ENCODE measurements at regions not wholly inside any gene's neighbourhood (a gene's known extent, or its start where the extent isn't known, plus 50 kb on each side); places are given as distances from the start of the nearest gene placed in this dataset.

DNA sequence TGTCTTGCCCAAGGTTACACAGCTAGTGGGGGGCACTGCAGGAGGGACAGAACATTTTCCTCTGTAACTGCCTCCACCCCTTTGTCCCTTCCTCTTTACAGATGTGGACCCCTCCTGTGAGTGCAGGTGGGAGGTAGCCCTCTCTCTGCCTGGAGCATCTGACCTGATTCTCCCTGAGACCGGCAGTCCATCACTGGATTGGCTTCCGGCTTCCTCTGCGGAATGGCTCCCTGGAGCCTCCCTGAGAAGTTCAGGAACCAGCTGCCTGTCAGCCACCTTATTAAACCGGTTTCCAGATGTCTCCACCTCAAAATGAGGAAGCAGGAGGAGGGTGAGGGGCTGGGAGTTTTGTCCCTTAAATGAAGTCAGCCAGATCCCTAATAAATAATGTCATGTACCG is 67.3 kb upstream of the TNP1 start:
- H3K36me3 ChIP-seq (ENCODE audit: control insufficient read depth in 3 of 3, insufficient read depth in 3 of 3, low read length in 3 of 3): no peaks in the 10 kb centered on the region
- H3K4me1 ChIP-seq (ENCODE audit: control insufficient read depth in 3 of 3, insufficient read depth in 3 of 3, low read length in 3 of 3): no peaks in the 10 kb centered on the region
- H3K27me3 ChIP-seq (ENCODE audit: control insufficient read depth in 3 of 3, insufficient read depth in 3 of 3, low read length in 3 of 3): no peaks in the 10 kb centered on the region
- no peak overlapping the region for H3K27ac ChIP-seq (ENCODE audit: low read depth, low read length)
- H3K9me3 ChIP-seq (ENCODE audit: control insufficient read depth in 3 of 3, low read length in 3 of 3): no peaks in the 10 kb centered on the region
- H3K9ac ChIP-seq (ENCODE audit: low read depth in 1 of 3, low read length in 3 of 3): no peak overlapping the region
- H3K4me3 ChIP-seq (ENCODE audit: low read length in 3 of 3): no peak overlapping the region

DNA sequence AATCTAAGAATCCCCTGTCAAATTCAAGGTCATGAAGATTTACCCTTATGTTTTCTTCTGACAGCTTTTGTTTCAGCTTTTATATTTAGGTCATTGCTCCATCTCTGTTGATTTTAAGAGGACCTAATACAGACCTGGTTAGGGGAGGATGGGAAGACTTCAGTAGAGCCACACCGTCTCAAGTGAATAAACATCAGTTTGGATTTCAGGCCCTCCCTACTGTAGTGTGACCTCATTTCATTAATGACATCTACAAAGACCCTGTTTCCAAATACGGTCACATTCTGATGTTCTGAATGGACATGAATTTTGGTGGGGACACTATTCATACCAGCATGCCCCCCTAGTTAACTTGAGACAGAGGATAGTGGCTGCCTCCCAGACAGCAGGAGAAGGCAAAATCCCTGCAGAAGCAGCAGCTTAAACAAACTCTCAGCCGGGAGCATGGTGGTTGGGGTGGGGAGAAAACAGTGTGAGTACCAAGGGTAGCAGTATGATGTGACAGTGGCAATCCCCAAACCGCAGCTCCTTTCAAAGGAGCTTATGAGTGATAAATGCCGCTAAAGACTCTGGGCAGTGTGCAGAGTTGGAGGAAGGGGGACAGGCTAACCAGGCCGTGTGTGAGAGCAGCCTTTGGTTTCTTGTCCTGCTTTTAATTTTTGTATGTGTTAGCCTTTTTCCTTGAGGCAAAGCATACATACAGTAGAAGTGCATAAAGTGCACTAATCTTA is 65.9 kb upstream of the TNP1 start:
- Histone ChIP-seq H3K4me1 (ENCODE audit: control insufficient read depth in 3 of 3, insufficient read depth in 3 of 3, low read length in 3 of 3) (no peaks in the 10 kb centered on the region), H3K36me3 (ENCODE audit: control insufficient read depth in 3 of 3, insufficient read depth in 3 of 3, low read length in 3 of 3) (no peaks in the 10 kb centered on the region), H3K4me3 (ENCODE audit: low read length in 3 of 3) (no peak overlapping the region), H3K9me3 (ENCODE audit: control insufficient read depth in 3 of 3, low read length in 3 of 3) (no peaks in the 10 kb centered on the region), H3K27me3 (ENCODE audit: control insufficient read depth in 3 of 3, insufficient read depth in 3 of 3, low read length in 3 of 3) (no peaks in the 10 kb centered on the region), H3K27ac (ENCODE audit: low read depth, low read length) (no peak overlapping the region), H3K9ac (ENCODE audit: low read depth in 1 of 3, low read length in 3 of 3) (no peak overlapping the region)

DNA sequence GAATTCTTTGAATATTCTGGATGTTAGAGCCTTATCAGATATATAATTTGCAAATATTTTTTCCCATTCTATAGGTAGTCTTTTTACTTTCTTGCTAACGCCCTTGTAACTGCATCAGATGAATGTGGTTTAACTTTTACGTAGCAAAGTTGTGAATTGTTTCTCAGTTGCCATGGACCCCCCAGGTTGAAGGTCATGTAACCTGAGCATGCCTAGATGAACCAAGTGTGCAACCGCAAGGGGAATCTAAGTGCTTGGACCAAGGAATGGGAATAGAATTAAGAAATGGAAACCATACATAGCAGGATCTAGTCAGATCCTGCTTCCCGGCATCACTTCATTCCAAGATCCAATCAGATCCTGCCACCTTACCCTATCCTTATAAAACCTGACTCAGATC is 65.1 kb upstream of the TNP1 start:
- Histone ChIP-seq H3K9ac (ENCODE audit: low read depth in 1 of 3, low read length in 3 of 3) (no peak overlapping the region), H3K27me3 (ENCODE audit: control insufficient read depth in 3 of 3, insufficient read depth in 3 of 3, low read length in 3 of 3) (no peaks in the 10 kb centered on the region), H3K4me3 (ENCODE audit: low read length in 3 of 3) (no peak overlapping the region), H3K27ac (ENCODE audit: low read depth, low read length) (no peak overlapping the region), H3K36me3 (ENCODE audit: control insufficient read depth in 3 of 3, insufficient read depth in 3 of 3, low read length in 3 of 3) (no peaks in the 10 kb centered on the region), H3K9me3 (ENCODE audit: control insufficient read depth in 3 of 3, low read length in 3 of 3) (no peaks in the 10 kb centered on the region), H3K4me1 (ENCODE audit: control insufficient read depth in 3 of 3, insufficient read depth in 3 of 3, low read length in 3 of 3) (no peaks in the 10 kb centered on the region)

DNA sequence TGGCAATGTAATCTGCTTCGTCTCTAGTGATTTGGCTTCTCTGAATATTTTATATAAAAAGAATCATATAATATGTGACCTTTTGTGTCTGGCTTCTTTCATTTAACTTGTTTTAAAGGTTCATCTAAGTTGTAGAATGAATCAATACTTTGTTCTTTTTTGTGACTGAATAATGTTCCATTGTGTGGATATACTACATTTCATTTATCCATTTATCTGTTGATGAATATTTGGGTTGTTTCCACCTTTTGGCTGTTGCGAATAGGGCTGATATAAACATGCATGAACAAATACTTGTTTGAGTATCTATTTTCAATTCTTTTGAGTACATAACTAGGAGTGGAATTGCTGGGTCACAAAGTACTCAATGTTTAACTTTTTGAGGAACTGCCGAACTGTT is 63.8 kb upstream of the TNP1 start:
- H3K9me3 ChIP-seq (ENCODE audit: control insufficient read depth in 3 of 3, low read length in 3 of 3): no peaks in the 10 kb centered on the region
- no peak overlapping the region for H3K27ac ChIP-seq (ENCODE audit: low read depth, low read length)
- H3K9ac ChIP-seq (ENCODE audit: low read depth in 1 of 3, low read length in 3 of 3): no peak overlapping the region
- H3K36me3 ChIP-seq (ENCODE audit: control insufficient read depth in 3 of 3, insufficient read depth in 3 of 3, low read length in 3 of 3): no peaks in the 10 kb centered on the region
- H3K4me3 ChIP-seq (ENCODE audit: low read length in 3 of 3): no peak overlapping the region
- H3K4me1 ChIP-seq (ENCODE audit: control insufficient read depth in 3 of 3, insufficient read depth in 3 of 3, low read length in 3 of 3): peaks cover 0 to 3% (median 0%) of the 10 kb centered on the region in 3 donors
- no peaks in the 10 kb centered on the region for H3K27me3 ChIP-seq (ENCODE audit: control insufficient read depth in 3 of 3, insufficient read depth in 3 of 3, low read length in 3 of 3)

DNA sequence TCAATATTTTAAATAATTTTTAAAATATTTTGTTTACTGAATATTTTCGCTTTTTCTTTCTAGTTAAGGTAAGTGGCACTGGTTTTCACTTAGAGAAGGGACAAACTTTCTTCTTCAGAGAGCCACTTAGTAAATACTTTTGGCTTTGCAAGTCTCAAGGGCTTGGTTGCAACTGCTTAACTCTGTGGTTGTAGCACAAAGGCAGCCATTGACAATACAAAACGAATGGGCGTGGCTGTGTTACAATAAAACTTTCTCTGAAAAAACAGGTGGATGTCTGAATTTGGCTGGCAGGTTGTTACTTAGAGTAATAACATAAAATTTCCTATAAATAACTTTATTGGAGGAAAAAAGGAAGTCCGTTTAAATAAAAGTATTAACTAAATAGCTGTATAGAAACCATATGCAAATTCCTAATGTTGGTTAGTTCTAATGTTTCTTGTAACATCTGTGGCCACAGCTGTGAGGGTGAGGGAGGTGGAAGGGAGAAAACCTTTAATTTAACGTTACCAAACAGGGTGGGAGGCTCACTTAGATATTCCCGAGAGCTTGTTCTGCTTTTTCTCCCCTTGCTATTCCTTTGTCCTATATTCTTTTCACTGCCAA is 62.4 kb upstream of the TNP1 start:
- Histone ChIP-seq H3K4me1 (ENCODE audit: control insufficient read depth in 3 of 3, insufficient read depth in 3 of 3, low read length in 3 of 3) (peaks cover 6 to 12% (median 8%) of the 10 kb centered on the region in 3 donors), H3K27ac (ENCODE audit: low read depth, low read length) (no peak overlapping the region), H3K36me3 (ENCODE audit: control insufficient read depth in 3 of 3, insufficient read depth in 3 of 3, low read length in 3 of 3) (no peaks in the 10 kb centered on the region), H3K9me3 (ENCODE audit: control insufficient read depth in 3 of 3, low read length in 3 of 3) (no peaks in the 10 kb centered on the region), H3K9ac (ENCODE audit: low read depth in 1 of 3, low read length in 3 of 3) (no peak overlapping the region), H3K27me3 (ENCODE audit: control insufficient read depth in 3 of 3, insufficient read depth in 3 of 3, low read length in 3 of 3) (no peaks in the 10 kb centered on the region), H3K4me3 (ENCODE audit: low read length in 3 of 3) (no peak overlapping the region)

DNA sequence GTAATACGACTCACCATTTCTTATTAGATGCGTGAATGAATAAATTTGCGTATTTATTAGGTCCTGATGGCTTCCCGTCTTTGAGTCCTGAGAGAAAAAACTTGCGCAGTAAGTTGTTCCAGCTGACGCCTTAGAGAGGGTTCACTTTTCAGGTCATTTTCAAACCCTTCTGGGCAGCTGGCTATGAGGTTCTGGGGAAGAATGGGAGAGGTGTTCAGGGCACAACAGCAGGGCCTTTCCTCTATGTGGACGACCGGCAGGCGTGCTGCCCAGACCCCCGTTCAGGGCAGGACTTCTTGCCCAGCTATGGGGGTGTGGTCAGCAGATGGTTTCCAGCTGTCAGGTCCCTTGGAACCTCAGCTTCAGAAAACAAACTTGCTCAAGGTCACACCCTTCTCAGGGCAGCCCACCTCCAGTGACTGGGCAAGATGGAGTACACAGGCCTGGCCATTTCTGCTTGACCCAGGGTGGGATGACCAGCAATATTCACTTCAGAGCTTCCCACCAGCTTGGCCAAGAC is 61.1 kb upstream of the TNP1 start:
- no peaks in the 10 kb centered on the region for H3K9me3 ChIP-seq (ENCODE audit: control insufficient read depth in 3 of 3, low read length in 3 of 3)
- H3K36me3 ChIP-seq (ENCODE audit: control insufficient read depth in 3 of 3, insufficient read depth in 3 of 3, low read length in 3 of 3): no peaks in the 10 kb centered on the region
- no peak overlapping the region for H3K27ac ChIP-seq (ENCODE audit: low read depth, low read length)

DNA sequence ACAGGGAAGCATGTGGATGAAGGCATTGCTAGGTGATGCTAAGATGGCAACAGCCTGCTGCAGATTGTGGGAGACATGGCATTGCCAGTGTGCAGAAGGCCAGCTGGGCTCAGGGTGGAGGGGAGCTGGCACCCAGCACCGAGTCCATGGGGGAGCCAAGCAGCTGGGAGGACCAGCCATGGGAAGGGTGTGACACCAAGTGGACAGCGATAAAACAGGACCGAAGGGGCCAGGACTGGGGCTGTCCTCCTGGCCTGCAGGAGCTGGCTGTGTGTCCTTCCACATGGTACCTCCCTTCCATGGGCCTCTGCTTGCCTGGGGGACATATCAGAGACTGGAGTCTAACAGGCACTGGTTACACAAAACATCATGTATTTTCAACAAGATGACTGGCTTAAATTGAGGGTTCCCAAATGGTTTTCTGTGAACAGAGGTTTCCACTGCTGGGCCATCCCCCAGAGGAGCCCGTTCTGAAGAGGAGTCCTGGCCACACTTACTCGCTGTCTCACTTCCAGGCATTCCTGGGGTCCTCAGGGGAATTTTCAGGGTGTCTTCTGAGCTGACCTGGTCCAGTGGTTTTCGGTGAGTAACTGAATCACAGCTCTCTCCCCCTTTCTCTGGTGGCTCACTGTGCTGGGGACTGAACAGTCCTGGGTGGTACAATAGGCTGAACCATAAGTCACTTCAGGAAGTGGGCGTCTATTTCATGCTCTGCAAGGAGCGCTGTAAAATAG is 60.4 kb upstream of the TNP1 start:
- no peak overlapping the region for H3K27ac ChIP-seq (ENCODE audit: low read depth, low read length)
- H3K9ac ChIP-seq (ENCODE audit: low read depth in 1 of 3, low read length in 3 of 3): no peak overlapping the region
- H3K4me1 ChIP-seq (ENCODE audit: control insufficient read depth in 3 of 3, insufficient read depth in 3 of 3, low read length in 3 of 3): peaks cover 6 to 12% (median 8%) of the 10 kb centered on the region in 3 donors
- H3K4me3 ChIP-seq (ENCODE audit: low read length in 3 of 3): no peak overlapping the region
- no peaks in the 10 kb centered on the region for H3K36me3 ChIP-seq (ENCODE audit: control insufficient read depth in 3 of 3, insufficient read depth in 3 of 3, low read length in 3 of 3)
- no peaks in the 10 kb centered on the region for H3K9me3 ChIP-seq (ENCODE audit: control insufficient read depth in 3 of 3, low read length in 3 of 3)
- no peaks in the 10 kb centered on the region for H3K27me3 ChIP-seq (ENCODE audit: control insufficient read depth in 3 of 3, insufficient read depth in 3 of 3, low read length in 3 of 3)

More for the DNA sequence above, 61.1 kb upstream of the TNP1 start:
- Histone ChIP-seq H3K9ac (ENCODE audit: low read depth in 1 of 3, low read length in 3 of 3) (no peak overlapping the region), H3K27me3 (ENCODE audit: control insufficient read depth in 3 of 3, insufficient read depth in 3 of 3, low read length in 3 of 3) (no peaks in the 10 kb centered on the region), H3K4me3 (ENCODE audit: low read length in 3 of 3) (no peak overlapping the region), H3K4me1 (ENCODE audit: control insufficient read depth in 3 of 3, insufficient read depth in 3 of 3, low read length in 3 of 3) (peaks cover 6 to 12% (median 8%) of the 10 kb centered on the region in 3 donors)

DNA sequence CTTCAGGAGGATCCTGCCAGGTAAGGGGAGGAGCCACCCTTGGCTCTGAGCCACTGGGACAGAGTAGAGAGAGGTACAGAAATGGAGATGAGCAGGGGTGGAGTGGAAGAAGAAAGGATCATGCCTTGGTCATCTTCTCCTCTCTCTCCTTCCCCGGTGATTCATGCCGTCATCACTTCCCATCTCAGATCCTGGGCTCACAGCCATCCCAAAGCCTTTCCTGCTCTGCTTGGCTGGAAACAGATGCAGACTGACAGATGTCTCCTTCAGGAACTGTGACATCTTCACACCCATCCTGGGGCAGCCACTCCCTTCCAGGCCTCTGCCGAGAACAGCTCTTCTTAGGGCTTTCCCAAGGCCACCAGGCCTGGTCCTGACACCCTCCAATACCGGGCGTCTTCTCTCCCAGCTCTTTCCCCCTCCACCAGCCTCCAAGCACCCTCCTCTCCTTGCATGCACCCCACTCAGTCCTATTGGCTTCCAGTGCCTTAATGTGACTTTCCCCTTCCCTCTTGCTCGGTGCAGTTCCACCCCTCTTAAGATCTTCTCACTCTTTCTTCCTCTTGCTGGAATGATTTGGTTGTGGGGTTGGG is 58.3 kb upstream of the TNP1 start:
- Histone ChIP-seq H3K9ac (ENCODE audit: low read depth in 1 of 3, low read length in 3 of 3) (no peak overlapping the region), H3K4me1 (ENCODE audit: control insufficient read depth in 3 of 3, insufficient read depth in 3 of 3, low read length in 3 of 3) (peaks cover 6 to 12% (median 8%) of the 10 kb centered on the region in 3 donors), H3K9me3 (ENCODE audit: control insufficient read depth in 3 of 3, low read length in 3 of 3) (no peaks in the 10 kb centered on the region), H3K4me3 (ENCODE audit: low read length in 3 of 3) (no peak overlapping the region), H3K36me3 (ENCODE audit: control insufficient read depth in 3 of 3, insufficient read depth in 3 of 3, low read length in 3 of 3) (no peaks in the 10 kb centered on the region), H3K27ac (ENCODE audit: low read depth, low read length) (no peak overlapping the region), H3K27me3 (ENCODE audit: control insufficient read depth in 3 of 3, insufficient read depth in 3 of 3, low read length in 3 of 3) (no peaks in the 10 kb centered on the region)

DNA sequence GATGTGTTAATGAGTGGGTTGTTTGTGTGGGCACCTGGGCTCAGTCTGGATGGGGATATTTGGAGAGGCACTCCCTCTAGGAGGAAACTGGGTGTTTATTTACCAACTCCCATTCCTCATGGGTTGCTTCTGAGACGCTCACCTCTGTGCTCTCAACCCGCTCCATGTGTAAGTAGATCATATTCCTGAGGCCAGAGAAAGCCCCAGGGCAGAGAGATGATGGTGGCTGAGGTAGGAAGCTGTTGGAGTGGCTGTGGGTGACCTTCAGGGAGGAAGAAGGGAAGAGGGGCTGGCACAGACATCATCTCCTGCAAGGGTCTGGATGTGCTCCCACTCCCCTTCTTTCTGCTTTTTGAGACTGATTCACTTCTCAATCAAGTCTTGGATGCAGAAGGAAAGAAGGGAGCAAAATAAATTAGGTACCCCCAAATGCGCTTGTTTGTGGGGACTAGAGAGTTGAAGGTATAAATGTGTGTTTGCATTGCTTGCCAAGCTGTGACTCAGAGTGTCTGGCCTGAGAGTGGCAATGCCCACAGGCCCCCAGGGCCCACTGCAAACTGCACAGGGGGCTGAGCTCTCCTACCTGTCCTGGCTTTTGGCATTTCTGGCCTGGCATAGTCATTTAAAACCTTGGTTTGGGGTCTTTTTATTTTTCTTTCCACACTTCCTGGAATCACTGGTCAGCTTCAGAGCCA is 57.2 kb upstream of the TNP1 start:
- H3K9ac ChIP-seq (ENCODE audit: low read depth in 1 of 3, low read length in 3 of 3): no peak overlapping the region
- H3K27me3 ChIP-seq (ENCODE audit: control insufficient read depth in 3 of 3, insufficient read depth in 3 of 3, low read length in 3 of 3): no peaks in the 10 kb centered on the region
- no peaks in the 10 kb centered on the region for H3K9me3 ChIP-seq (ENCODE audit: control insufficient read depth in 3 of 3, low read length in 3 of 3)
- H3K4me3 ChIP-seq (ENCODE audit: low read length in 3 of 3): no peak overlapping the region
- no peak overlapping the region for H3K27ac ChIP-seq (ENCODE audit: low read depth, low read length)
- no peaks in the 10 kb centered on the region for H3K36me3 ChIP-seq (ENCODE audit: control insufficient read depth in 3 of 3, insufficient read depth in 3 of 3, low read length in 3 of 3)
- peaks cover 6 to 12% (median 8%) of the 10 kb centered on the region in 3 donors for H3K4me1 ChIP-seq (ENCODE audit: control insufficient read depth in 3 of 3, insufficient read depth in 3 of 3, low read length in 3 of 3)
